ENCODE measurements at regions not wholly inside any gene's neighbourhood (a gene's known extent, or its start where the extent isn't known, plus 50 kb on each side); places are given as distances from the start of the nearest gene placed in this dataset.

DNA sequence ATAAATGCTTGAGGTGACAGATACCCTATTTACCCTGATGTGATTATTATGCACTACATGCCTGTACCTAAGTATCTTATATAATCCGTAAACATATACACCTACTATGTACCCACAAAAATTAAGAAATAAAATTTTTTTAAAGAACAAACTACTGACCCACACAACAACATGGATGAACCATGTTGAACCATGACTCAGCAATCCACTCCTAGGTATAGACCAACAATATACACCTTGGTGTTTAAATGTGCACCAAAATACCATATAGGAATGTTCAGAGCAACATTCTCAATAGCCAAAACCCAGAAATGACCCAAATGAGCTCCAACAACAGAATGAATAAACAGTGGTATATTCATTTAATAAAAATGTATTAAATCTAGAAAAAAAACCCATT, 245.1 kb downstream of the GXYLT1 start:
- POLR2A ChIA-PET, result no interaction called here
- no peaks in the 10 kb centered on the region for H3K36me3 ChIP-seq (ENCODE audit: control insufficient read depth in 2 of 2, insufficient read depth in 1 of 2, low read length in 2 of 2)

GRCh38 chr12:41897593-41897992, 247.1 kb downstream of the GXYLT1 start:
- H3K4me3 ChIP-seq (ENCODE audit: low read depth, low read length), result no peak overlapping the region
- ChIA-PET CTCF (no interaction called here), POLR2A (no interaction called here)
- no peak overlapping the region for H3K27ac ChIP-seq (ENCODE audit: extremely low read depth, low read depth, low read length)
- no peaks in the 10 kb centered on the region for H3K9me3 ChIP-seq (ENCODE audit: control insufficient read depth, insufficient read depth, low read depth, low read length)
- no peaks in the 10 kb centered on the region for H3K4me1 ChIP-seq (ENCODE audit: control insufficient read depth, insufficient read depth, low read length)
- no peaks in the 10 kb centered on the region for H3K36me3 ChIP-seq (ENCODE audit: control insufficient read depth in 2 of 2, insufficient read depth in 1 of 2, low read length in 2 of 2)
- no peak for TF ChIP-seq ZNF747 (tag by site-specific recombination; IDR thresholded peaks at IDR 0.05)
- no peak for TF ChIP-seq ZNF202 (tag by site-specific recombination; IDR thresholded peaks at IDR 0.05; ENCODE audit: borderline replicate concordance)
- TF ChIP-seq ZNF660 (tag by site-specific recombination; IDR thresholded peaks at IDR 0.05), result no peak
- no peak for TF ChIP-seq PRDM2 (tag by site-specific recombination; IDR thresholded peaks at IDR 0.05; ENCODE audit: borderline replicate concordance)
- TF ChIP-seq ZNF48 (tag by site-specific recombination; IDR thresholded peaks at IDR 0.05), result no peak
- no peak for TF ChIP-seq ZNF654 (tag by site-specific recombination; IDR thresholded peaks at IDR 0.05; ENCODE audit: low read depth)
- TF ChIP-seq ZNF133 (tag by site-specific recombination; IDR thresholded peaks at IDR 0.05), result no peak
- TF ChIP-seq ZNF792 (tag by site-specific recombination; IDR thresholded peaks at IDR 0.05), result no peak
- TF ChIP-seq ZNF530 (tag by site-specific recombination; IDR thresholded peaks at IDR 0.05; ENCODE audit: low read depth), result no peak
- TF ChIP-seq ZNF121 (tag by site-specific recombination; IDR thresholded peaks at IDR 0.05), result no peak
- no peak for TF ChIP-seq ZNF174 (tag by site-specific recombination; IDR thresholded peaks at IDR 0.05)
- TF ChIP-seq, protein P1, sequence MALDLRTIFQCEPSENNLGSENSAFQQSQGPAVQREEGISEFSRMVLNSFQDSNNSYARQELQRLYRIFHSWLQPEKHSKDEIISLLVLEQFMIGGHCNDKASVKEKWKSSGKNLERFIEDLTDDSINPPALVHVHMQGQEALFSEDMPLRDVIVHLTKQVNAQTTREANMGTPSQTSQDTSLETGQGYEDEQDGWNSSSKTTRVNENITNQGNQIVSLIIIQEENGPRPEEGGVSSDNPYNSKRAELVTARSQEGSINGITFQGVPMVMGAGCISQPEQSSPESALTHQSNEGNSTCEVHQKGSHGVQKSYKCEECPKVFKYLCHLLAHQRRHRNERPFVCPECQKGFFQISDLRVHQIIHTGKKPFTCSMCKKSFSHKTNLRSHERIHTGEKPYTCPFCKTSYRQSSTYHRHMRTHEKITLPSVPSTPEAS (tag by site-specific recombination; IDR thresholded peaks at IDR 0.05), result no peak
- TF ChIP-seq MYNN (tag by site-specific recombination; IDR thresholded peaks at IDR 0.05; ENCODE audit: borderline replicate concordance), result no peak
- no peak for TF ChIP-seq GLI2 (tag by site-specific recombination; IDR thresholded peaks at IDR 0.05; ENCODE audit: borderline replicate concordance, low read depth)
- TF ChIP-seq ZNF449 (tag by site-specific recombination; IDR thresholded peaks at IDR 0.05), result no peak
- no peak for TF ChIP-seq ZNF10 (tag by site-specific recombination; IDR thresholded peaks at IDR 0.05)

More for the DNA sequence above, 245.1 kb downstream of the GXYLT1 start:
- TF ChIP-seq INSM2 (tag by site-specific recombination; IDR thresholded peaks at IDR 0.05), result no peak
- TF ChIP-seq ZNF404 (tag by site-specific recombination; IDR thresholded peaks at IDR 0.05), result no peak
- TF ChIP-seq, protein P2, sequence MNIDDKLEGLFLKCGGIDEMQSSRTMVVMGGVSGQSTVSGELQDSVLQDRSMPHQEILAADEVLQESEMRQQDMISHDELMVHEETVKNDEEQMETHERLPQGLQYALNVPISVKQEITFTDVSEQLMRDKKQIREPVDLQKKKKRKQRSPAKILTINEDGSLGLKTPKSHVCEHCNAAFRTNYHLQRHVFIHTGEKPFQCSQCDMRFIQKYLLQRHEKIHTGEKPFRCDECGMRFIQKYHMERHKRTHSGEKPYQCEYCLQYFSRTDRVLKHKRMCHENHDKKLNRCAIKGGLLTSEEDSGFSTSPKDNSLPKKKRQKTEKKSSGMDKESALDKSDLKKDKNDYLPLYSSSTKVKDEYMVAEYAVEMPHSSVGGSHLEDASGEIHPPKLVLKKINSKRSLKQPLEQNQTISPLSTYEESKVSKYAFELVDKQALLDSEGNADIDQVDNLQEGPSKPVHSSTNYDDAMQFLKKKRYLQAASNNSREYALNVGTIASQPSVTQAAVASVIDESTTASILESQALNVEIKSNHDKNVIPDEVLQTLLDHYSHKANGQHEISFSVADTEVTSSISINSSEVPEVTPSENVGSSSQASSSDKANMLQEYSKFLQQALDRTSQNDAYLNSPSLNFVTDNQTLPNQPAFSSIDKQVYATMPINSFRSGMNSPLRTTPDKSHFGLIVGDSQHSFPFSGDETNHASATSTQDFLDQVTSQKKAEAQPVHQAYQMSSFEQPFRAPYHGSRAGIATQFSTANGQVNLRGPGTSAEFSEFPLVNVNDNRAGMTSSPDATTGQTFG (tag by site-specific recombination; IDR thresholded peaks at IDR 0.05; ENCODE audit: borderline replicate concordance), result no peak
- CTCF ChIA-PET, result no interaction called here
- Histone ChIP-seq H3K4me1 (ENCODE audit: control insufficient read depth, insufficient read depth, low read length) (no peaks in the 10 kb centered on the region), H3K4me3 (ENCODE audit: low read depth, low read length) (no peak overlapping the region), H3K27ac (ENCODE audit: extremely low read depth, low read depth, low read length) (no peak overlapping the region), H3K9me3 (ENCODE audit: control insufficient read depth, insufficient read depth, low read depth, low read length) (no peaks in the 10 kb centered on the region)

Measured in HEK293 (cell line).